ENCODE measurements at regions not wholly inside any gene's neighbourhood (a gene's known extent, or its start where the extent isn't known, plus 50 kb on each side); places are given as distances from the start of the nearest gene placed in this dataset.

DNA sequence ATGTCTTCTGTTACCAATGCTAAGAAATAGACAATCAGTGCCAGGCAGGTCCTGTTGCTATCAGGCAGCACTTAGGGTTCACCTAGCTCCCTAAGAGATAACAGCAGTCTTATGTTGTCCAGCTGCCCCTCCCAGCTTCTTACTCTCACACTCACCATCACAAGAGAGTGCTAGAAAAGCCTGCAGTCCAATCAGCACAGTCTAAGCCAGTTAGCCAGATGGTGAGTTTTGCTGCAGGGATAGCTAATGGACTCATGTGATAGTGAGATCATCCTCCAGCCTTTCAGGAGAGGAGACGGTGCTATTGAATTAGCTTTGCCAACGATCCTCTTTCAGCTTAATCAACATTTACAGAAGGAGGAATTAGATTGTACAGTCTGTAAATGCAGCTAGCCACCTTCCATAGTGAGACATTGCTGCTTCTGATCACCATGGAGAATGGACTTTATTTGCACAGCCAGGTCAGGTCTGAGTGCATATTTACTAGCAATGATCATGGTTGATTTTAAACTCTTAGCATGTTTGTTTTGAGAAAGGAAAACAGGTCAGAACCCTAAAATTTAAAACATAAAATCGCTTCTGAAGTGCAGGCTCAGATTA, 438.3 kb downstream of the CENPC start:
- peak; percentile 97 for DNase-seq

DNA sequence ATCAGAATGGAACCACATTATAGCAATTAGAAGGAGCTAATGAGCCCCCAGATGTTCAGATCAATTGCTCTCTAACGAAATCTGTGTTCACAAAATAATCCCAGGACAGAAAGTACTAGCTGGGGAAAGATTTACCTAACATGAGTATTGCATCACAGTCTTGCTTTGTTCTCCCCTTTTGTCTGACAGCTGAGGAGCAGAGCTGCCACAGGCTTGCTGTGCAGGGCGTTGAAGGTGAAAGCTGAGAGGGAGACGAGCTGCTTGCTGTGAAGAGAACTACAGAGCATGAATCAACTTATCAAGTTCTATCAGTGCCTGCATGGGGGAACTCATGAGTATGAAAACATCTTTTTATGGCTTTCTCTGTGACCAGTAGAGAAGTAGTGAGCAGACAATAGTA, 441.2 kb downstream of the CENPC start:
- DNase-seq: no peak

- DNase-seq: no peak
Measured at GRCh38 chr4:67103001-67103747, 442.1 kb downstream of the CENPC start.

DNA sequence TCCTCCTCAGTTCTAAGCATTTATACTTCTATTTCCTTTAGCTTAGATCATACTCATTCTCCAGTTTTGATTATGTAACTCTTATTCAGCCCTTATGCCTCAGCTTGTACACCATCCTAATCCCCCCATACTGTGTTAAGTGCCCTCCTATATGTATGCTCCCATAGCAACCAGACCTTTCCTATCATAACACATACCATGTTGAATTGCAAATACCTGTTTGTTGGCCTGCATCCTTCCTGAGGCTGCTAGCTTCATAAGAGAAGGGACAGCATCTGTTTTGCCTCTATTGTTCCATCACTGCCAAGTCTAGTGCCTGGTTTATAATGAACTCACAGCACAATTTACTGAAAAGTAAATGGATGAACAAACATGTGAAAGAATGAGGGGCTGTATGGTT, 443.7 kb downstream of the CENPC start:
- no peak for DNase-seq

GRCh38 chr4:67092351-67092750, 453.0 kb downstream of the CENPC start:
- no peak for DNase-seq

- no peak for DNase-seq
Measured at GRCh38 chr4:67091673-67092072, 453.6 kb downstream of the CENPC start.

- peak; percentile 30 for DNase-seq
Measured at GRCh38 chr4:67087897-67088296, 457.4 kb downstream of the CENPC start.

GRCh38 chr4:67084783-67085182, 460.5 kb downstream of the CENPC start:
- peak; percentile 22 for DNase-seq

DNA sequence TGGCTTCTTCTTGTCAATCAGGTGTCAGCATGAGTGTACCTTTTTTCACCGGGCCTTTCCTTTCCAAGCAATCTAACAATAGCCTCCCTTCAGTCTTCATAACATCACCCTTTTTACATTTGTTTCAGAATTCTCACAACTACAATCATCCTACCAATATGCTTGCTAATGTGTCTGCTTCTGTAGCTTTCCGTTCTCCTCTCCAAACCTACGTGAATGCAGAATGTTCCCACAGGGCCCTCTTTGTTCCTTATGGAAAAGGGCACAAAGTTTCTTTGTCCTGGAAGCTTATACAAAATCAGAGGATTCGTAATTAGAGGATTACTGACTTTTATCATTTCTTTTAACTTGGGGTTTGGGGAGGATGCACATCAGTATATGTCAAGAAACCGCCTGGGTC, 461.8 kb downstream of the CENPC start:
- DNase-seq: no peak

GRCh38 chr4:67082746-67083145, 462.6 kb downstream of the CENPC start:
- DNase-seq: no peak

GRCh38 chr4:67080046-67080557, 465.2 kb downstream of the CENPC start:
- no peak for DNase-seq

GRCh38 chr4:67071641-67072040, 473.7 kb downstream of the CENPC start:
- no peak for DNase-seq

GRCh38 chr4:67055319-67055718, 490.0 kb downstream of the CENPC start:
- DNase-seq: no peak

GRCh38 chr4:67054896-67055295, 490.4 kb downstream of the CENPC start:
- DNase-seq: no peak

- peak; percentile 59 for DNase-seq
Measured at GRCh38 chr4:67052814-67053675, 492.3 kb downstream of the CENPC start.

DNA sequence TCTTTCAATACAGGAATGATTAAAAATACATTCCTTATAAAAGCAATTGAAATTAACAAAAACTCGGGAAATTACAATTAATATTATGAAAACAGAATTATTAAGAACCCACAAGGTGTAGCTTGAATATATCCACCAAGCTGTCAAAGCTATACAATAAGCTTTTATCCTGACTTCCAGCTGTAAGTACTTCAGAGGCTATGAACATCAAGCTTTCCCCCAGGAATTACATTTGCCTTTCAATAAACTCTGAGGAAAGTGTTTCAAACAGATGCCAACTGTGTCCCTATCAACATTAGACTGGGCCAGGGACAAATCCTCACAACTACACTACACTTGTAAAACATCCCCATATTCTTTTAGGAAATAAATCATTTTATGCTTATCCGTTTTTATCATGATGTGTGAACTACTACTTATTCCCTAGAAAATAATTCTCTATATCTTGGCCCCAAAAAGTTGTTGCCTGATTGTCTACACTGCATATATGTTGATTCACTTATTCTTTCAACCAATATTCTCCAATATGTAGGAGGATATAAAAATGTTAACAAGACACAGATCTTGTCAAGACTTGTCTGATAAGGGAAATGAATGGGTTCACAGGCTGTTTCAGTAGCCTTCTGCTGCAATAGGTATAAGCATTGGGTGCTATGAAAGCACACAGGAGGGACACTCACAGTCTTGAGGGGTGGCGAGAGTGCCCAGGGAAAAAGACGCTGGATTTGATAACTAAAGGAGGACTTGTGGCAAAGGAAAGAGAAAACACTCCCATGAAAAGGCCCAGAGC, 494.1 kb downstream of the CENPC start:
- DNase-seq: no peak

GRCh38 chr4:67049446-67049845, 495.9 kb downstream of the CENPC start:
- DNase-seq: no peak

- no peak for DNase-seq
Measured at GRCh38 chr4:67048530-67048929, 496.8 kb downstream of the CENPC start.

GRCh38 chr4:67040315-67040714, 505.0 kb downstream of the CENPC start:
- DNase-seq: no peak

DNA sequence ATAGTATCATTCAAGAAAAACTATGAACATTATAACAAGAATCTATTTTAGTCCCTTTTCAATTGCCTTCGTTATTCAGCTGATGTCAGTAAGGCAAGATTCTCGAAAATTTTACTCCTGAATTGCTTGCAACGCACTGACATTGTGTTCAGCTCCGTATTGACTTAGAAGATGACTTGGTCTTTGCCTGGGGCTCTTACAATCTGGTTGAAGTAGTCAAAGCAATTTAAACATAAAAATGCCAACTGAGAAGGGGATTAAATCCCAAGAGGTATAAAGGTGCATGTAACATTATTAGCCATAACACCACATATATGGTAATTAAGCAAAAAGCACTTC, 507.1 kb downstream of the CENPC start:
- DNase-seq: no peak

DNA sequence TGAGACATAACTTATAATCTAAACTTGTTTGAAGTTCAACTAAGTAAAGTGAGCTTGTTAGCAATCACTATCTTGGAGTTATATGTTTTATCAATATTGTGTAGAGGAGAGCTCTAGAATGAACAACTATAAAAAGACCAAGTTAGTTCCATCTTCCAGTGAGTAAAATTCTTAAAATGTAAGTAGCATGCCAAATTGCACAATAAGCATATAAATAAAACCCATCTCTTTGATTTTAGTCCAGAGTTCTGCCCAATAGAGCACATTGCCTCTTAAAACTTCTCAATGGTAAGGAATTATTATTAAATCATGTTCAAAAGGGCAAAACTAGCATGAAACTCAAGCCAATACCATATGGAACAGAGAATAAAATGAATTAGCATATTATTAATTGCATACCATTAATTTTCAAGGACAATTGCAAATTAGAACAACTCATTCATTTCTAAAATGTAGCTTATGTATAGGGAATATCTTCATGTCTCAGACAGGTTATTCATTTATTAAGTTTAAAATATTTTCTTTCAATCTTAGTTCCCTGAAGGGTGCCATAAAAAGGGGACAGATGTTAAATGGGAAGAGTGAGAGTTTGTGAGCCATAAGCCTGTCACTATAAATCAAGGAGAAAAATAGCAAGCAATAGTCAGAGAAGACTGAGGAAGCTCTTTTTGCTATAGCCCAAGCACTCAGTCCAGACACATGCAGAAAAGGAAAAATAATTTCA, 507.6 kb downstream of the CENPC start:
- DNase-seq: no peak

DNA sequence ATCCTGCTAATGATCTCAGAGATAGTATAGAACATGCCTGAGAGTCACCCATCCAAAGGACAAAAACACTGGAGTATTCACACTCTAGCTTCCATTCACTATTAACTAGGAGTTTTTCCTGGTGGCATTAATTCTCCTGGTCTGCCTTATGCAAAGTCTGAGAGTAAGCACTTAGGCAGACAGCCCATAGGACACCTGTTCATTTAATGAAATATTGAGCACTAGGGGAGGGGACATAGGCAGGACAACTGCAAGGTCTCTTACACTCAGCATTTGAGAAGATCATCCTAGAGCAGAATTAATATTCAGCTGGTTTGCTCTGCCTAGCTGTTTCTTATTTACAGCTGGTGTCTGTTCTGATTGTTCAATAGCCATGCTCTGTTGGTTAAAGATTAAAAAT, 508.5 kb downstream of the CENPC start:
- no peak for DNase-seq

All from NCI-H2029 (cell line).